A673 (cell line): ENCODE measurements at regions not wholly inside any gene's neighbourhood (a gene's known extent, or its start where the extent isn't known, plus 50 kb on each side); places are given as distances from the start of the nearest gene placed in this dataset.

Experiments
- BruUV-seq: library from RNA; stranded (reverse); fragments of 400-500 nt; replicated peaks from 2 replicates; lab custom pipeline; 2021; lab: Mats Ljungman, UMichigan
- CTCF ChIA-PET: fragments of 300-600 bp; sonication (Branson Sonifier 250); formaldehyde crosslinking; loops from one replicate; lab custom pipeline; 2022; ENCODE audit warnings: antibody characterized with exemption; lab: Charles Lee
- POLR2A ChIA-PET: fragments of 300-600 bp; sonication (Branson Sonifier 250); formaldehyde crosslinking; loops from one replicate; lab custom pipeline; 2022; ENCODE audit warnings: antibody characterized with exemption; ENCODE audit not compliant: low non-redundant PET; lab: Charles Lee
- DNase-seq: peaks from one replicate; pipeline ENCODE4 v3.0.0-alpha.2; 2015; ENCODE audit warnings: low spot score
- H3K27ac ChIP-seq: fragments of 200-600 bp; sonication (generic); 2 replicates; pipeline ENCODE4 v1.5.1; 2016; ENCODE audit warnings: mixed run types, low read depth, mild to moderate bottlenecking, mixed read lengths, antibody characterized with exemption, low read length; ENCODE audit not compliant: poor library complexity, severe bottlenecking
- H3K27me3 ChIP-seq: fragments of 200-600 bp; sonication (generic); replicated peaks from 2 replicates; pipeline ENCODE4 v1.6.1; 2017; ENCODE audit warnings: mixed run types, low read depth, mild to moderate bottlenecking, mixed read lengths, antibody characterized with exemption, low read length; ENCODE audit not compliant: insufficient read depth, poor library complexity
- H3K36me3 ChIP-seq: fragments of 200-600 bp; sonication (generic); 2 replicates; pipeline ENCODE4 v1.6.1; 2016; ENCODE audit warnings: mixed run types, mild to moderate bottlenecking, mixed read lengths, antibody characterized with exemption, low read length; ENCODE audit not compliant: insufficient read depth, poor library complexity, severe bottlenecking
- H3K4me1 ChIP-seq: fragments of 200-600 bp; sonication (generic); 2 replicates; pipeline ENCODE4 v1.6.1; 2017; ENCODE audit warnings: mixed run types, mild to moderate bottlenecking, mixed read lengths, antibody characterized with exemption, low read length; ENCODE audit not compliant: insufficient read depth, poor library complexity, severe bottlenecking
- H3K4me3 ChIP-seq: fragments of 200-600 bp; sonication (generic); 2 replicates; pipeline ENCODE4 v1.5.1; 2016; ENCODE audit warnings: low read depth, mixed run types, mild to moderate bottlenecking, mixed read lengths, low read length; ENCODE audit not compliant: poor library complexity, severe bottlenecking
- H3K9me3 ChIP-seq: fragments of 200-600 bp; sonication (generic); 2 replicates; pipeline ENCODE4 v1.6.1; 2016; ENCODE audit warnings: mixed run types, low read depth, mild to moderate bottlenecking, mixed read lengths, antibody characterized with exemption, low read length; ENCODE audit not compliant: poor library complexity, severe bottlenecking
- CTCF ChIP-seq: fragments of 300-800, 200-600 bp; sonication (generic); conservative IDR thresholded peaks from 2 replicates; pipeline ENCODE4 v1.5.1; 2017; ENCODE audit warnings: low read depth, mild to moderate bottlenecking, antibody characterized with exemption, low read length, moderate library complexity, mixed read lengths
- EZH2 ChIP-seq: fragments of 200-600 bp; sonication (generic); IDR thresholded peaks from 2 replicates; pipeline ENCODE4 v1.6.1; 2017; ENCODE audit warnings: borderline replicate concordance, low read depth, mild to moderate bottlenecking, mixed read lengths, antibody characterized with exemption, low read length; ENCODE audit not compliant: poor library complexity, severe bottlenecking
- intact Hi-C: fragments of 100-400 bp; cut with micrococcal nuclease; formaldehyde crosslinking; loops from one replicate; pipeline ENCODE4 v1.10.0; 2022; ENCODE audit not compliant: unreplicated experiment

GRCh38 chr2:220811952-220812570 lies 760.0 kb downstream of the EPHA4 start:
- no peaks in the 10 kb centered on the region for H3K27me3 ChIP-seq
- DNase-seq: no peak

DNA sequence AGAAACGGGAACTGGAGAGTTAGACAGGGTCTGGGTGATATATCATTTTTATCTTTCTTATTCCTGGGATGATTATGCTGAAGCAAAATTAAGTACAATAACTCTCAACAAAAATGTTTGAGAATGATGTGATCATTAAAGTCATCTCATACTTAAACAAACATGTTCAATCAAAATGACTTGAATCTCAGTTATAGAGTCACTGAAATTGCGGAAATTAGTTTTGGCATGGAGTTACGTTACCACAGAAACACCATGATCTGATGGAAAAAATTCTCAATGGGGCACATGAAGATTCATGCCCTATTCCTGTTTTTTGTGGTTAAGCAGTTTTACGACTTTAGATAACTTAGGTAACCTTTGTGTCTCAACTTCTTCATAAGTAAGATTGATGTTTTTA lies 757.7 kb downstream of the EPHA4 start:
- TF ChIP-seq CTCF: no peak
- no peak for TF ChIP-seq EZH2
- ChIA-PET CTCF (no interaction called here), POLR2A (no interaction called here)
- no peak for DNase-seq
- no peak overlapping the region for H3K27ac ChIP-seq
- H3K36me3 ChIP-seq: no peaks in the 10 kb centered on the region
- no peak overlapping the region for H3K4me3 ChIP-seq
- intact Hi-C loops: no loop called here
- no peaks in the 10 kb centered on the region for H3K4me1 ChIP-seq
- H3K27me3 ChIP-seq: no peaks in the 10 kb centered on the region
- H3K9me3 ChIP-seq: no peaks in the 10 kb centered on the region
- BruUV-seq: no TSS peak

More at GRCh38 chr2:220811952-220812570, 760.0 kb downstream of the EPHA4 start:
- Histone ChIP-seq H3K36me3 (no peaks in the 10 kb centered on the region), H3K9me3 (no peaks in the 10 kb centered on the region), H3K4me3 (no peak overlapping the region), H3K27ac (no peak overlapping the region), H3K4me1 (no peaks in the 10 kb centered on the region)
- no peak for TF ChIP-seq EZH2
- no peak for TF ChIP-seq CTCF
- BruUV-seq: no TSS peak
- intact Hi-C loops: no loop called here
- ChIA-PET CTCF (no interaction called here), POLR2A (no interaction called here)

GRCh38 chr2:220815698-220816097 lies 756.4 kb downstream of the EPHA4 start:
- CTCF ChIA-PET: interaction anchor here (0.6 kb wide), 1 partner anchor 8 kb away, joined by 4 read pairs; no protein-coding TSS in a partner anchor
- no TSS peak for BruUV-seq
- Histone ChIP-seq H3K36me3 (no peaks in the 10 kb centered on the region), H3K4me3 (no peak overlapping the region), H3K4me1 (no peaks in the 10 kb centered on the region), H3K27ac (no peak overlapping the region), H3K27me3 (no peaks in the 10 kb centered on the region), H3K9me3 (no peaks in the 10 kb centered on the region)
- DNase-seq: no peak
- intact Hi-C loops: no loop called here
- no peak for TF ChIP-seq EZH2
- TF ChIP-seq CTCF: no peak
- POLR2A ChIA-PET: no interaction called here
